Spleen (tissue), 11 donors: ENCODE measurements at regions not wholly inside any gene's neighbourhood (a gene's known extent, or its start where the extent isn't known, plus 50 kb on each side); places are given as distances from the start of the nearest gene placed in this dataset.

Experiments
- DNase-seq: peaks from one replicate; pipeline ENCODE4 v3.0.0-alpha.2; 2020
- H3K27ac ChIP-seq, 8 donors: fragments of 200-600 bp; sonication (generic) in 7 of 8; 1 replicate in 4 of 8; 2 replicates in 4 of 8; pipeline versions ENCODE4 v1.5.0 to v1.8.0; 2016 to 2021; ENCODE audit warnings: inconsistent platforms in 4 of 8, mild to moderate bottlenecking in 4 of 8, moderate library complexity in 1 of 8
- H3K27me3 ChIP-seq, 7 donors: fragments of 200-600 bp; sonication (generic) in 6 of 7; replicated peaks in 1 of 7; 1 replicate in 4 of 7; 2 replicates in 3 of 7; pipeline versions ENCODE4 v1.5.0 to v1.8.0; 2016 to 2021; ENCODE audit warnings: inconsistent platforms in 3 of 7, mild to moderate bottlenecking in 1 of 7
- H3K36me3 ChIP-seq, 6 donors: fragments of 200-600 bp; sonication (generic) in 5 of 6; 1 replicate in 4 of 6; 2 replicates in 2 of 6; pipeline versions ENCODE4 v1.5.0 to v1.8.0; 2016 to 2021; ENCODE audit warnings: inconsistent platforms in 2 of 6
- H3K4me1 ChIP-seq, 6 donors: fragments of 200-600 bp; sonication (generic) in 5 of 6; 1 replicate in 3 of 6; 2 replicates in 3 of 6; pipeline versions ENCODE4 v1.5.0 to v1.8.0; 2016 to 2021; ENCODE audit warnings: inconsistent platforms in 3 of 6
- H3K4me3 ChIP-seq, 8 donors: fragments of 200-600 bp; sonication (generic) in 7 of 8; 1 replicate in 4 of 8; 2 replicates in 4 of 8; pipeline versions ENCODE4 v1.5.0 to v1.8.0; 2016 to 2021; ENCODE audit warnings: inconsistent platforms in 4 of 8, mild to moderate bottlenecking in 4 of 8, moderate library complexity in 2 of 8
- H3K9me3 ChIP-seq, 8 donors: fragments of 200-600 bp; sonication (generic) in 7 of 8; 1 replicate in 4 of 8; 2 replicates in 4 of 8; pipeline versions ENCODE4 v1.5.0 to v1.8.0; 2016 to 2021; ENCODE audit warnings: inconsistent platforms in 4 of 8
- CTCF ChIP-seq, 11 experiments: fragments of 200-600 bp in 7 of 11; fragments of 450-650 bp in 4 of 11; sonication (generic) in 4 of 11; IDR thresholded peaks in 8 of 11; conservative IDR thresholded peaks in 3 of 11; 1 replicate in 7 of 11; 2 replicates in 4 of 11; pipeline versions ENCODE4 v1.4.0 to v1.8.0; 2016 to 2021; ENCODE audit warnings: antibody characterized with exemption in 11 of 11, inconsistent platforms in 4 of 11, mild to moderate bottlenecking in 1 of 11
- POLR2A ChIP-seq, 3 donors: fragments of 450-650 bp; IDR thresholded peaks; one replicate each; pipeline ENCODE4 v1.5.1; 2017; ENCODE audit warnings: antibody characterized with exemption in 3 of 3, mild to moderate bottlenecking in 1 of 3
- POLR2AphosphoS5 ChIP-seq, 3 donors: sonication (generic); formaldehyde crosslinking; IDR thresholded peaks; one replicate each; pipeline ENCODE4 v1.5.1; 2017; ENCODE audit warnings: antibody characterized with exemption in 3 of 3
- WGBS, 5 donors: extraction: QIAGEN DNeasy Blood & Tissue Kit in 3 of 5; methylation state at CpG; one replicate each; pipeline versions ENCODE4 v1.1.5 to v1.1.7; 2013 to 2018; 5-methylcytosine and 5-hydroxymethylcytosine counted together
- intact Hi-C: fragments of 100-400 bp; cut with DNase I; formaldehyde crosslinking; loops from one replicate; pipeline ENCODE4 v1.15.0; 2023; ENCODE audit warnings: low total_unique reads
- donor health status: healthy with polysubstance abuse.
- donor health status: DM: no; HTN: no; CAD: no; lungs with moderate emphysema.
- donor health status: DM: no; HTN: no; CAD: no.
- donor health status: Bipolar disorder and iron deficiency.
- donor health status: healthy.
- donor health status: DM: no; HTN: no; CAD: no.
- donor health status: DM: yes; HTN: yes; CAD: no.

GRCh38 chr22:27453725-27454124, 347.8 kb downstream of the MN1 start:
- no peaks in the 10 kb centered on the region for H3K36me3 ChIP-seq
- intact Hi-C loops, result no loop called here
- H3K4me1 ChIP-seq, result no peaks in the 10 kb centered on the region
- 60 to 74% (median 71%) methylated on average over 3 to 4 of the region's 4 CpGs for WGBS, 5 donors
- TF ChIP-seq POLR2AphosphoS5 (IDR thresholded peaks at IDR 0.05) (no peak), POLR2A (IDR thresholded peaks at IDR 0.05) (no peak), CTCF (IDR thresholded peaks at IDR 0.05 in 8 of 11, conservative IDR thresholded peaks at IDR 0.05 in 3 of 11) (no peak)
- H3K27me3 ChIP-seq, result peaks cover 0 to 40% (median 0%) of the 10 kb centered on the region in 7 donors
- H3K27ac ChIP-seq, result no peak overlapping the region
- no peak overlapping the region for H3K4me3 ChIP-seq
- H3K9me3 ChIP-seq, result peaks cover 0 to 12% (median 2%) of the 10 kb centered on the region in 8 donors
- no peak for DNase-seq

- TF ChIP-seq CTCF (IDR thresholded peaks at IDR 0.05 in 8 of 11, conservative IDR thresholded peaks at IDR 0.05 in 3 of 11) (no peak), POLR2AphosphoS5 (IDR thresholded peaks at IDR 0.05) (no peak), POLR2A (IDR thresholded peaks at IDR 0.05) (no peak)
- no peaks in the 10 kb centered on the region for H3K36me3 ChIP-seq
- no peak overlapping the region for H3K27ac ChIP-seq
- intact Hi-C loops, result no loop called here
- DNase-seq, result no peak
- H3K9me3 ChIP-seq, result peaks cover 0 to 12% (median 2%) of the 10 kb centered on the region in 8 donors
- WGBS, 5 donors, result 57 to 88% (median 76%) methylated on average over 4 of the region's 4 CpGs
- no peak overlapping the region for H3K4me3 ChIP-seq
- no peaks in the 10 kb centered on the region for H3K4me1 ChIP-seq
- peaks cover 0 to 52% (median 0%) of the 10 kb centered on the region in 7 donors for H3K27me3 ChIP-seq
Measured at GRCh38 chr22:27454807-27455450, 346.6 kb downstream of the MN1 start.

GRCh38 chr22:27455526-27455925, 346.0 kb downstream of the MN1 start:
- no peak overlapping the region for H3K27ac ChIP-seq
- no peaks in the 10 kb centered on the region for H3K4me1 ChIP-seq
- H3K9me3 ChIP-seq, result peaks cover 0 to 6% (median under 1%) of the 10 kb centered on the region in 8 donors
- peaks cover 0 to 58% (median 0%) of the 10 kb centered on the region in 7 donors for H3K27me3 ChIP-seq
- no peaks in the 10 kb centered on the region for H3K36me3 ChIP-seq
- 75 to 85% (median 81%) methylated on average over 2 of the region's 2 CpGs for WGBS, 5 donors
- no peak for DNase-seq
- H3K4me3 ChIP-seq, result no peak overlapping the region
- intact Hi-C loops, result no loop called here
- TF ChIP-seq POLR2A (IDR thresholded peaks at IDR 0.05) (no peak), POLR2AphosphoS5 (IDR thresholded peaks at IDR 0.05) (no peak), CTCF (IDR thresholded peaks at IDR 0.05 in 8 of 11, conservative IDR thresholded peaks at IDR 0.05 in 3 of 11) (no peak)

- Histone ChIP-seq H3K4me3 (no peak overlapping the region), H3K27ac (no peak overlapping the region), H3K9me3 (peaks cover 0 to 5% (median 0%) of the 10 kb centered on the region in 8 donors), H3K4me1 (no peaks in the 10 kb centered on the region), H3K27me3 (peaks cover 0 to 72% (median 0%) of the 10 kb centered on the region in 7 donors), H3K36me3 (no peaks in the 10 kb centered on the region)
- intact Hi-C loops, result no loop called here
- TF ChIP-seq CTCF (IDR thresholded peaks at IDR 0.05 in 8 of 11, conservative IDR thresholded peaks at IDR 0.05 in 3 of 11) (no peak), POLR2A (IDR thresholded peaks at IDR 0.05) (no peak)
- DNase-seq, result no peak
- WGBS, 5 donors, result 65 to 74% (median 70%) methylated on average over 10 of the region's 10 CpGs
Measured at GRCh38 chr22:27456696-27457503, 344.7 kb downstream of the MN1 start.
